ENCODE measurements at regions not wholly inside any gene's neighbourhood (a gene's known extent, or its start where the extent isn't known, plus 50 kb on each side); places are given as distances from the start of the nearest gene placed in this dataset.

DNA sequence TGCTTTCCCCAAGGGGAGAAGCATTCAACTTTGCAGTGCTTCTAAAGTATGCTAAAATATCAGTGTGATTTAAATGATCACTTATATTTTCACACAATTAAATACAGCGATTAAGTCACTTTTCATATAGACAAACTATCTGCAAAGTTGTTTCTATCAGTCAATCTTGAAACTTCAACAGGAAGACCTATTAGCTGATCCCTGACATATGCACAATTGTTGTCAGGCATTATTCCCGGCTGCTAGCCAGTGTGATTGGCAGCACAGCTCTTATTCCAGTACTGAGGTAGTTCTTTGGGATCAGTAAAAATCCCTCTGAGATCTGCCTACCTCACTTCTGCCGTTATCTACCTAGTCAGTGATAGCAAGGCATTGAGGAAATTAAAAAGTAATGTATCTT lies 629.5 kb downstream of the NR4A2 start:
- DNase-seq (ENCODE audit: low read depth in 4 of 4, low spot score in 2 of 4), result no peak

DNA sequence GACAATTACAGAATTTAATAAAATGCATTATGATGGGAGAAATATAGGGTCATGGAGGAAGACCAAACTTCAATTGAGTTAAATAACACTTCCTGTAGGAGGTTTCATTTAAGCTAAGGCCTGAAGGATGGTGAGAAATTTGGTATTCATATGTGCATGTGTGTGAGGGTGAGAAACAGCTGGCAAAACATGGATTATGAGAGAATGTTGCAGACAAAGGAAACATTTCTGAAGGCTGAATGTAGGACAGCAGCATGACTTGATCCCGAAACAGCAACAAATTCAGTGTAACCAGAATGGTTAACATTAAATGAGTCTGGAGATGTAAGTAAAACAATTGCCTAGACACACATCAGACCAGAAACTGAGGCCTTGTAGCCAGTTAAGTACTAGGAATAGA lies 630.8 kb downstream of the NR4A2 start:
- no peak for DNase-seq (ENCODE audit: low read depth in 4 of 4, low spot score in 2 of 4)

DNA sequence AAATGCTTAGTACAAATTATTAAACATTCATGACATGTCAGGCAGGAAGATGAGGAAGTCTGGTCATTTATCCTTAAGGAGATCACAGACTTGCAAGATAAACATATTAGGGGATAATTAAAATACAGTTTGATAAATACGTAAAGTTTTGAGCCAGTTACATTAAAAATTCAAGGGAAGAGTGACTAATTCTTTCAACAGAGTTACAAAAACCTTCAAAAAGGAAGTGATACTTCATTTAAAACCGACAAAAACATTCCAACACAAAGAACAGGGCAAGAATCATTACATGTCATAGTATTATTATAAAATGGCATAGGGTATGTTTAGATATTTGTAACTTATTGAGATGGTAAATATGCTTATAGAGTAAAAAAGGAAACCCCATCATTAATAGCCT lies 636.0 kb downstream of the NR4A2 start:
- DNase-seq (ENCODE audit: low read depth in 4 of 4, low spot score in 2 of 4), result no peak

DNA sequence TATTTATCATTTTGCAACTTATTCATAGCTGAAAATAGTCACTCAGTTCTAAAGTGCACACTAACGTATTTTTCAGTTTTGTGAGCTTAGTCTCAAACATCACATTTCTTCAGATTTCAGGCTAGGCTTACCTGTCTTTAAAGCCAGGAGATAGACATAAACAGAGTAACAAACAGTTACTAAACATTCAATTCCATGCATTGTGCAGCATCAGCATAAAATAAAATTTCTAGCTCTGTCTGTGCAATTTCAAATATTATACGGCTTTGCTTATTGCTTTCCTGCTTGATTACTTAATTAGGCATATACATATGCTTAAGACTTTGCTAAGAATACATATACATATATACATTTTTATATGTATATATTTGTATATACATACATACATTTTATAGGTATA lies 637.0 kb downstream of the NR4A2 start:
- DNase-seq (ENCODE audit: low read depth in 4 of 4, low spot score in 2 of 4), result no peak

DNA sequence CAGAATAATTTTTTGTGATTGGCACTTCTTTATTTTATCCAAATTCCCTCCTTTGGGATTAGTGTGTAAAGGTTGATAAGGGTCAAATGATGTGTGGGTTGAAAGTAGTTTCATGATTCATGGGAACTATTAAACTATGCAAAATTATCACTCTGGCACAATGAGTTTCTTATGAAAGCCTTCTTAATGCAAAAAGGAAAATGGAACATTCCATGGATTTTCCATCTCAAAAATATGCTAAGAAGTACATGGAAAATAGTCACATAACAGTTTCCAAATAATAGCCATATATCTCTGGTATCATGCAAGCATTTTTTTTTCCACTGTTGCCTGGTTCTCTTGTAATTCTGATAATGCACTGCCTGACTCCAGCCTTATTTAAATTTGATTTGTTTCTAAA lies 639.7 kb downstream of the NR4A2 start:
- DNase-seq (ENCODE audit: low read depth in 4 of 4, low spot score in 2 of 4), result no peak

DNA sequence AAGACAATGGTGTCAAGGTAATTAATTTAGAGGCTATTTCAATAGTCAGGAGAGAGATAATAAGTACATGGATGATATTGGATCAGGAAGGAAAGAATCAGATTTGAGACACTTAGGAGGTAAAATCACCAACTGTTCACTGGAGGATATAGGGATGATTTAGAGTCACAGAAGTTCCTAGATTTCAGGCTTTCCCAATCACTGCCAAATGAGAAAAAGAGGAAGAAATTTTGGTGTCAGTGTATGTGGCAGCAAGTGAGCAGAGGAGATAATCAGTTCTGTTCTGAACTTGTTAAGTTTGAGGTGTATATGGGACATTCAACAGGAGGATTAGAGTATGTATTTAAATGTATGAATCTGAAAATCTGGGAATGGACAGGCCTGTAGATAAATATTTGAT lies 640.4 kb downstream of the NR4A2 start:
- DNase-seq (ENCODE audit: low read depth in 4 of 4, low spot score in 2 of 4), result no peak

DNA sequence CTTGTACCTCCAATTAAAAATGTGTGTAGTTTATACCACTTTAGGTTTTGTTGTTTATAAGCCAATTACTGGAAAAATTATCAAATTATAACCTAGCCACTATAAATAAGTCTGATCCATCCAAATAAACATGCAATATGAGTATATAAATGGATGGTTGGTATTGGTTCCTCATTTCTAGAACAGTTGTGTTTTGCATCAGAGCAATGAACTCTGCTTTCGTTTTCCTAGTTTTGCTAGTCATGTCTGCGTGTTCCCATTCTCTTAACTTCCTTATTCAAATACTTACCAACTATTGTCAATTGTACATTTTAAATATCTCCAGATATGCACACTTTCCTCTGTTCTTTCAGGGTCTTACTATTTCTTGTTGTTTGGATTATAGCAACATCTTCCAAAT lies 641.7 kb downstream of the NR4A2 start:
- DNase-seq (ENCODE audit: low read depth in 4 of 4, low spot score in 2 of 4), result no peak

DNA sequence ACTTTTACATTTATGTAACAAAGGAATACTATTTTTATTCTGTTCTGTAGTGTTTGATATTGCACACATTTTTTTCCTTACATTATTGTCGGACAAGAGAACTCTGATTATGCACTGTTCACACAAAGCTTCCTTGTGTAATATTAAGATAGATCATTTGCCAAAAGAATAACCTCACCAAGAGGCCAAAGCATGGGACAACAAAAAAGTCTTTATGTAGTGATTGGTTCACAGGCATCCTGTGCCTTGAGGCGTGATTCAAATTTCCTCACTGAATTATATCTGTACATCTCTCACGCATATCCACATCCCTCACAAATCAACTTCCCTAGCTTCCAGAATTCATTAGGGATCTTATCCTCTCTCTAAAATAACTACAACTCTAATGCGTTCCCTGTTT lies 642.7 kb downstream of the NR4A2 start:
- DNase-seq (ENCODE audit: low read depth in 4 of 4, low spot score in 2 of 4), result no peak

DNA sequence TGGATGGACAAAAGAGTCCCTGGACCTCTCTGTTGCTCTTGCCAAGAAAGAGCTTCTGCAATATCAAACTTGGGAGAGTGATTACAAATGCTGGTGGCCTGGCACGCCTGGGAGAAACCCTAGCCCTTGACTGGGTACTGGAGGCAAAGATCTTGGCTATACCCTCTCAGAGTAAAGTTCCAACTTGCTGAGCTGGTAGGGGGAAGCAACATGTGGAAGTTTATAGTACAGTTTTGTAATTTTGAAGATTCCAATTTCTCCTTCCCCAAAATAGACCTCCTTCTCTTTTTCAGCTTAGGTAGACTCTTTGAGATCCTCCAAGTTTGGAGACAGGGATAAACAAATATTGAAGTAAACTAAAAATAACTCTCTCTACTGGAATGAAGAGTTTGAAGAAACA lies 645.3 kb downstream of the NR4A2 start:
- no peak for DNase-seq (ENCODE audit: low read depth in 4 of 4, low spot score in 2 of 4)

DNA sequence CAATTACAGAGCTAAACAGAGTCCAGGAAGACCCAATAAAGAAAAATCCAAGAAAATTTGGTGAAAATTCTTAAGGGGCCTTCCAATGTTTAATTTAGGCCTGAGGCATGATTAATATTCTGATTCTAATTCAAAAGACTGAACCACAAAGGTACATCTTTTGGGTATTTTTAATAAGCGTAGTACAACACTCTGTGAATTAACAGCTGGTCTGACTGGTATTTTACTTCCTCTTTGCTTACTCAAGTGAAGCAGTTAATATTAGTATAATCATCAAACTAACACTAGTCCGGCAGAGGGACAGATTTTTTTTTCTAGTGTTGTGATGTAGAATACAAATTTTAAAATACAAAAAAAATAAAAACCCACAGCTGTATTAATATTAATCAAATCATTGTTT lies 652.9 kb downstream of the NR4A2 start:
- no peak for DNase-seq (ENCODE audit: low read depth in 4 of 4, low spot score in 2 of 4)

DNA sequence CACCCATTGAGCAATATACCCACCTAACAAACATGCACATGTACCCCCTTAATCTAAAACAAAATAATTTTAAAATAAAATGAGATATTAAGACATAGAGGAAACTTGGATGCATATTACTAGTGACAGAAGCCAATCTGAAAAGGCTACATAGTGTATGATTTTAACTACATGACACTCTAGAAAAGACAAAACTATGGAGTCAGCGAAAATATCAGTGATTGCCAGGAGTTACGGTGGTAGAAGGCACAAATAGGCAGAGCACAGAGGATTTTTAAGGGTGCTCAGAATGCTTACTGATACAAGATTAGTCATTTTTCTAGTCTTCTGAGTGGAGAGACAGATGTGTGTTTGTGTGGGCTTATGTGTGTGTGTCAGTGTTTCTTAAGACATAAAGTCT lies 656.6 kb downstream of the NR4A2 start:
- DNase-seq (ENCODE audit: low read depth in 4 of 4, low spot score in 2 of 4), result no peak

DNA sequence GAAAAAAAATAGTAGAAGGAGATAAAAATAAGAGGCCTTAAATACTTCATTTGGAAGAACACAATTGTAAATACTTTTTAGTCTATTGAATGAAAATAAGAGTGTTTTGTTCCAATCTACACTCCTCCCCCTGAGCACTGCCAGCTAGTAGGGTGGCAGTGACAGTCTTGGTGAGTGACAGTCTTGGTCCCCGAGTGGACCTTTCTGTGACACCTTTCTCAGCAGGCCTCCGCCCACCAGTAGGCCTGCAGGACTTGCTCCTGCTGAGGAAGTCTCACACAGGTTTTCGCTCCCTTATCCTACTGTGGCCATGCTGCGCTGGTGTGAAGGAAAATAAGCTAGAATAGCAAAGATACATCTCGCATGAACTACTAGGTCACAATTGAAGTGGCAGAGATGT lies 666.8 kb downstream of the NR4A2 start:
- DNase-seq (ENCODE audit: low read depth in 4 of 4, low spot score in 2 of 4), result no peak

DNA sequence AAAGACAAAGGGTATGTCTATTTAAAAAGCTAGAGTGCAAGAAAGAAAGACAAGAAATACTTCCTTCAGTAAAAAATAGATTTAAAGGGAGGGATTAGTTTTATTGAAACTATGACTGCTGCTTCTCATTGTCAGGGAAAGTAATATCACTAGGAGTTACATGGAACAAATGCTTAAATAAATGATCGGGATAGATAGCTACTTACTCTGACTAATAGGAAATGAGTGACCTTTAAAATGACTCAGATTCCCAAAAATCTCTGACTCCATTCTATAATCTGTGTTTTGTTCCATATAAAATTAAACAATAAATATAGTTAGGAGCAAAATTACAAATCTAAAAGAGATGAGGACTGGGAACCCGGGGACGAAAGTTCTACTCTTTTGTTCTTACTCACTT lies 669.3 kb downstream of the NR4A2 start:
- DNase-seq (ENCODE audit: low read depth in 4 of 4, low spot score in 2 of 4), result no peak

DNA sequence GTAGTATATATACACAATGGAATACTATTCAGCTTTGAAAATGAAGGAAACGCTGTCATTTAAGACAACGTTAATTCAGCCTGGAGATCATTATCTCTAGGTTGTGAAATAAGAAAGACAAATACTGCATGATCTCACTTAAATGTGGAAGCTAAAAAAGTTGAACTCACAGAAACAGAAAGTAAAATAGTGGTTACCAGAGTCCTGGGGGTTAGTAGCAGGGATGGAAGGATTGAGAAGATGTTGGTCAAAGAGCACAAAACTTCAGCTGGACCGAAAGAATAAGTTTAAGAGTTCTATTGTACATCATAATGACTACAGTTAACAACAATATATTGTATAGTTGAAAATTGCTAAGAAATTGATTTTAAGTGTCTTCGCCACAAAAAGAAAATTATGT lies 670.3 kb downstream of the NR4A2 start:
- DNase-seq (ENCODE audit: low read depth in 4 of 4, low spot score in 2 of 4), result no peak

DNA sequence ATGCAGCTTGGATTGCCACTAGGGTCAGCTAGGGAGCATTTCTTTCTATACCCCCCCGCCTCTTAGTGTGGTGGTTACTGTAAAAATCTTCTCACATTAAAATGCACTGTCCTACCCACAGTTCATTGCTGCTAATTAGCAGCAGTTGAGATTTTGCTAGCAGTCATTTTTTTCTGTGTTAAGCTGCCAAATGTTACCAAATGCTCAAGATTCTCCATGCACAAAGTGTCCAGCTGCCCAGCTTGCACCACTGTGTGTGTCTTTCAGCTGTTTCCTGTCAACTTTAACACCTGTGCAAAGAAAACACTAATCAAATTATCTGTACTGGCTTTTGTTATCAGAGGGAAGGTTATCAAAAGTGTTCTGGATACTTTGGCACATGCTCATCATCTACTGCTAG lies 679.3 kb downstream of the NR4A2 start:
- DNase-seq (ENCODE audit: low read depth in 4 of 4, low spot score in 2 of 4), result no peak

DNA sequence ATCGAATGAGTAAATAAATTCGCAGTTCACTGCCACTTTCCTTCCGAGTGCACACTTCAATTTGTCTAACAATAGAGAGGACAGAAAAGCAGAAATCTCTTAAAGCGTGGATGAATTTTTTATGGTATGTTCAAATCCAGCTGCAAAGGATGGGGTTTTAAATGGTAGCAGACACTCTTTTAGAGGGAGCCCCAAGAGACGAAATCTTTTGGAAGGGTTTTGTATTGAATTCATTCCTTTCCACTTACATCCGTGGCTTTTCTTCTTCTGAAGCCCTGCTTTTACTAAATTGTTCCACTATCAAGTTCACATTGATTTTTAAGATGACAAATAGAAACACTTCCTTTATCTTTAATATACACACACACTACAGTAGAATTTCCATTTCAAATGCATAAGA lies 680.7 kb downstream of the NR4A2 start:
- no peak for DNase-seq (ENCODE audit: low read depth in 4 of 4, low spot score in 2 of 4)

DNA sequence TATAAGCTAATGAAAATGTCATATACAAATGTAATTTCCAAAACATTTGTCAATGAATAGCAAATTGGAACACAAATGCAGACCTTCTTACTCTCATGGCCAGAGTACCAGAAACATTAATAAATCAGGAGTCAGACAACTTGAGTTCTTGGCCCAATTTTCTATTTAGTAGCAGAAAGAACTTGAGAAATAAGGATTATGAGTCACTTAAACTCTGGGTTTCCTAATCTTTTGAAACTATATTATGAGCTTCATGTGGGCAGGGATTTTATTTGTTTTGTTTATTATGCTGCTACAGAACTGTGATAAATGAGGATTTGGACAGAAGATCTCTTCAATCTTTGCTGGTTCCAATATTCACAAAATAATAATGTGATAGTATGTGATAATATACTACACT lies 686.7 kb downstream of the NR4A2 start:
- DNase-seq (ENCODE audit: low read depth in 4 of 4, low spot score in 2 of 4), result no peak

DNA sequence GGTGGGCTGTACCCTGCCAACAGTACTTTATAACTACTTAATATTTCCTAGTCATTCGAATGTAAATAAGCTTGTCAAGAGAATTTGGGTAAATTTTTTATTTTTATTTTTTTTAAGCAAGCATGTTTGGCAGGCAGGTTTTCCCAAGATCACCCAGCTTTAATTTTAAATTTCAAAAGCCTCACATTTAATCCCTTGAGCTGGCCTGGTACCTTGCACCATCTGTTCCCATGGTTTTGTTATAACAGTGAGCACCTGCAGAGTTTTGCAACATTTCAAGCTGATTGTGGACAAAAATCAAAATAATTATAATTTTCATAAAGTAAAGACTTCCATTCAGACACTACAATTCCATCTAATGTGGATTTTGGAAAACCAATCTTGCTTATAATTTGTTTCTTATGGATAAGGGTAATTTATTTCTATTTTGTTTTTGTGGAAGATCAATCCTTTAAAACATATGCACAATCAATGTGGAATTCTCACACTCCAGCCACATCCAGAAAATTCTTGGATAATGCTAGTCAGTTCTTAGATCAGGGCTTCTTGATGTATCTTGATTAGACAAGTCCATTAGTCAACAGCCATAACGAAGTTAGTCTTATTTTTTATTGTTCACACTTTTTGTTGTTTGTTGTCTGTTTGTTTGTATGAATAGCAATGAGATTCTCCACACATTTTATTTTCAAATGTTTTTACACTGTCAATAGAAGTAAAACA lies 689.3 kb downstream of the NR4A2 start:
- DNase-seq (ENCODE audit: low read depth in 4 of 4, low spot score in 2 of 4), result no peak

DNA sequence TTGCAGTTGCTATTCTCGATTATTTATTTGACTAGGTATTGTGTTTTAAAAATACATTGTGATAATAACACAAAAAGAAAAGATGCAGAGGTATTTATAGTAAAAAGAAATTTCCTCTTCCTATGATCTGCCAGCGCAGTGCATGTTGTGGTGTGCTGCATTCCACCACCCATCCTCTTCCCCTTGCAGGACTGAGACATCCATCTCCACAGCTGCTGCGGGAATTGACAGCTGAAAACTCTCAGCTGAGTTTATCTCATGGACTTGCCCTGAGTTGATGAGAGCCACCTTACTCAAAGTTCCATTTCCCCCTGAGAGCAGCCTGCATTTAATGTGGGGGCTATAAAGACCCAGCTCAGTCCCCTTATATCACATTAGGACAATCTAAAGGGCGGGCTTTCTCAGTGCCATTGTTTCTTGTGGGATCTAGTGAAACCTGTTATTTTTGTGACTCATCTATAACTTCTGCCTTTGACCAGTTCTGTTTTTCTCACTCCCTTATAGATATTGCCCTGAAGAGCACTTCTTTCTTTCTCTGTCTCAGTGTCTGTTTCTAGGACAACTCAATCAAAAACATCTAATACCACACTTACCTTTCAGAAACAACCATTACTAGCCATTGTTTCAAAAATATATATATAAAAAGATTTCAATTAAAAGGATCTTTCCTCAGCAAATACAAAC lies 698.5 kb downstream of the NR4A2 start:
- no peak for DNase-seq (ENCODE audit: low read depth in 4 of 4, low spot score in 2 of 4)

DNA sequence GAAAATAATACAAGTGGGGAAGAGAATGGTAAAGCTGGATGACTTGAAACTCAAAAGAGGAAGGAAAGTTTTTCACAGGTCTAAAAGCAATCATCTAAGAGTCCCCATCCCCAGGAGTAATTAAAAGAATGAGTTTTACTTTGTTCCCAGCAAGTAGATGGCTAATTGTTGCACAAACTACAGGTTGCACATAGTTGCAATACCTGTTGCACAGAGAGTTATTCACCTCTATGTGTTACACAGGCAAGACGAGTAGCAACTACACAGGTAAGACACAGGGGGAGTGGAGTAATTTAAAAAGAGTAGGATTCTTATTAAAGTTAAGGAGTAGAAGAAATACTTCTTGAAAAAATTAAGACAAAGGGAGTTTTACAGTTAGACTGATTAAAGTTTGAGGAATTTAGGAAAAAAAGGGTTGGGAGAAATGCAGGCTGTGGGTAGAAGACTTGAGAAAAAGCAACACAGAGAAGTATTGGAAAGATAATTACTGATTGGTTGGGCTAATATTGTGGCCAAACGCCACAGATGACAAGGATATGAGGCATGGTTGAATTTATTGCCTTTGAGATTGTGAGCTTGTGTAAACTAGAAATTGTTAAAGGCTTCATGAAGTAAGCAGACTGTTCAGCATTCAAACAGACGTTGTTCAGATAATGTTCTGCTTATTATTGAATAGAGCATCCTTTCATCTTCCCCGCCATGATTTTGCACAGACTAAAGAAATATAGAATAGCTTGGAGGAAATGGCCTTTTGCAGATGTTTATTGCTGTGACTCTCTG lies 699.3 kb downstream of the NR4A2 start:
- DNase-seq (ENCODE audit: low read depth in 4 of 4, low spot score in 2 of 4), result no peak

DNA sequence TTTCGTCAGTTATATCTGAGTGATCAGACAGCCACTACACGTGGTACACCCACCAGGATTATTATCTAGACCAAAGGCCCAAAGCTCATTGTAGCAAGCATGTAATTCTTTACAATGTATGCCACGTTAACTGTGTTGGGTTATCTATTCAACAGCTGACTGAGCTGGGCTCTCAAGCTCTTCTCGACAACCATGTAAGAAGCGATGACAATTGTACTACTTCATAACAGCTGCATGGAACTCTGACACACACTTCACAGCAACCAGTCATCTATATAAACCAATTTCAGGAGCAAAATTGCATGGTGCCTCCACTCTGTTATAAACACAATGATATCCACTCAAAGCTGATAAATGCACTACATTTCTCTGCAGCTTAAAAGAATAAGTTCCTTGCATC lies 701.8 kb downstream of the NR4A2 start:
- DNase-seq (ENCODE audit: low read depth in 4 of 4, low spot score in 2 of 4), result no peak

DNA sequence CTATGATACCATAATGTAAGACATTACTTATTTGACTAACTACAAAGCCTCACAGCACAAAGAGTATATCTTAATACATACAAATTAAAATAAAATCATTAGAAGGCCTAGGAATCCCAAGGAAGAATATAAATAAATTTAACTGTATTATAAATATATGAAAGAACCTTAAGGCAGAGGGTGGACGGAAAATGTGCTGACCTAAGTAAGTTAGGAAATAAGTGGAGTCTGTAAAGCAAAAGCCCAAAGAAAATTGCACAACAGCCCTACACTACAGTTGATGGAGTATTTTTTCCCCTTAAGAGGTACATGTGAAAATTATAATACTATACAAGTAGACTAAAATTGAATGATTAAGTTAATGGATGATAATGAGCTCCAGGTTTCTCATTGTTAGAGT lies 710.1 kb downstream of the NR4A2 start:
- no peak for DNase-seq (ENCODE audit: low read depth in 4 of 4, low spot score in 2 of 4)
